Subcutaneous abdominal adipose tissue (tissue), 5 donors: ENCODE measurements at regions not wholly inside any gene's neighbourhood (a gene's known extent, or its start where the extent isn't known, plus 50 kb on each side); places are given as distances from the start of the nearest gene placed in this dataset.

Experiments used
- H3K27ac ChIP-seq: one replicate; pipeline ENCODE4 v1.7.0; 2013; ENCODE audit warnings: low read depth, mild to moderate bottlenecking, inconsistent platforms, low read length, moderate library complexity
- H3K27me3 ChIP-seq, 5 donors: one replicate each; pipeline ENCODE4 v1.7.0; 2013; ENCODE audit warnings: low read length in 5 of 5, inconsistent platforms in 1 of 5; ENCODE audit not compliant: control insufficient read depth in 5 of 5, insufficient read depth in 4 of 5
- H3K36me3 ChIP-seq, 5 donors: one replicate each; pipeline ENCODE4 v1.7.0; 2013; ENCODE audit warnings: low read length in 5 of 5; ENCODE audit not compliant: control insufficient read depth in 5 of 5, insufficient read depth in 5 of 5
- H3K4me1 ChIP-seq, 5 donors: one replicate each; pipeline ENCODE4 v1.7.0; 2013; ENCODE audit warnings: low read length in 5 of 5, mild to moderate bottlenecking in 3 of 5, moderate library complexity in 1 of 5; ENCODE audit not compliant: control insufficient read depth in 5 of 5, insufficient read depth in 5 of 5
- H3K4me3 ChIP-seq, 5 donors: one replicate each; pipeline ENCODE4 v1.7.0; 2013; ENCODE audit warnings: low read length in 5 of 5, low read depth in 1 of 5
- H3K9ac ChIP-seq, 5 donors: one replicate each; pipeline ENCODE4 v1.7.0; 2013; ENCODE audit warnings: low read length in 5 of 5, mild to moderate bottlenecking in 4 of 5, moderate library complexity in 3 of 5
- H3K9me3 ChIP-seq, 5 donors: one replicate each; pipeline ENCODE4 v1.7.0; 2013; ENCODE audit warnings: low read length in 5 of 5; ENCODE audit not compliant: control insufficient read depth in 5 of 5
- donor health status: healthy.
- donor health status: healthy.
- donor health status: healthy.
- donor health status: healthy.
- donor health status: healthy.

DNA sequence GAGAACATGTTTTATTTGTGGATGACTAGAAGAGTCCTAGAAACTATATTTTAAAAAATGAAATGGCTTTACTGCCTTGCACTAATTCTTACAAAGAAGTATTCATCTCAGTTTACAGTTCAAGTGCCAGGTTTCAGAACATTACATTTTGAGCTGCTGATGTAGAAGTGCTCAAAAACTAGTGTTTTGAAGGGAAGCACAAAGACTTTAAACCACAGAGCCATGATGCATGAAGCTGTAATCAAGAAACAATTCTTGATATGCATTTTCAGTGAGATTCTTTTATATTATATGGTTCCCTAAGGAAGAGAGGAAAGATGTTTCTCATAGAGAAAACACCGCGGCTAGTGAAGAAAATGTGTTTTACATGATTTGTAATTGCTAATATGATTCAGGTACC is 1163.0 kb downstream of the RAPGEF2 start:
- Histone ChIP-seq H3K27me3 (no peaks in the 10 kb centered on the region), H3K36me3 (no peaks in the 10 kb centered on the region), H3K4me3 (no peak overlapping the region), H3K9me3 (peaks cover 0 to 8% (median 0%) of the 10 kb centered on the region in 5 donors), H3K27ac (no peak overlapping the region), H3K4me1 (no peaks in the 10 kb centered on the region), H3K9ac (no peak overlapping the region)

DNA sequence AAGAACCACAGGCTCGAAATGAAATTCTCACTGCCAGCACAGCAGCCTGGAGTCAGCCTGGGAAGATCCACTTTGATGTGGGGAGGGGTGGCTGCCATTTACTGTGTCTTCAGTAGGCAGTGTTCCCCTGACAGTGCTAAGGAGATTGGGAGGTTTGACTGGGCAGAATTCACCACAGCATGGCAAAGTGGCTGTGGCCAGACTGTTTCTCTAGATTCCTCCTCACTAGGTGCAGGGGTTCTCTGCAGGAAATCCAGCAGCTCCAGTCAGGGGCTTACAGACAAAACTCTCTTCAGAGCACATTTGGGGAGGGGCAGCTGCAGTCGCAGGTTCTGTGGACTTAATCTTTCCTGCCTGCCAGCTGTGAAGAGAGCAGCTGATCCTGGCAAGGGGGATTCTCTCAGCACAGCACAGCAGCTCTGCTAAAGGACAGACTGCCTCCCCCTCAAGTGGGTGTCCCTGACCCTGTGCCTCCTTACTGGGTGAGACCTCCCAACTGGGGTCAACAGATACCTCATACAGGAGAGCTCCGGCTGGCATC is 1174.0 kb downstream of the RAPGEF2 start:
- Histone ChIP-seq H3K36me3 (no peaks in the 10 kb centered on the region), H3K27ac (no peak overlapping the region), H3K27me3 (no peaks in the 10 kb centered on the region), H3K4me1 (no peaks in the 10 kb centered on the region), H3K9me3 (peaks cover 0 to 34% (median 28%) of the 10 kb centered on the region in 5 donors), H3K9ac (no peak overlapping the region), H3K4me3 (no peak overlapping the region)

DNA sequence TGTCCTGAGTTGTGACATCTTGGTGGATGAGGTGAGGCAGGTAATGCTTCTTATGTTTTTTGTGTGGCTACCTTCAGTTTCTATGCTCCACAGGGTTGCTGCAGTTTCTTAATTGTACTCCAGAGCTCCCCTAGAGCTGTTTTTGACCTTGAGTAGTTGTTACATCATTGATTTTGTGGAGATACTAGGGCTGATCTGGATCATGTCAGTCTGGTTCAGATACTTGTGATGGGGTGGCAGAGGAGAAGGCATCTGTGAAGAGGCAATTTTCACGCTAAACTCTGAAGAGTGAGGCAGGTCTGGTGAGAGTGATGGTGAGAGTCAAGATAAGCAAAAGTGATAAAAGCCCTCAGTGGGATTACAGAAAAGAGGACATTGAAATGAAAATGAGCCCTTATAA is 1180.2 kb downstream of the RAPGEF2 start:
- no peak overlapping the region for H3K4me3 ChIP-seq
- H3K36me3 ChIP-seq = no peaks in the 10 kb centered on the region
- no peaks in the 10 kb centered on the region for H3K27me3 ChIP-seq
- H3K4me1 ChIP-seq = no peaks in the 10 kb centered on the region
- H3K27ac ChIP-seq = no peak overlapping the region
- no peak overlapping the region for H3K9ac ChIP-seq
- peaks cover 0 to 14% (median 4%) of the 10 kb centered on the region in 5 donors for H3K9me3 ChIP-seq

DNA sequence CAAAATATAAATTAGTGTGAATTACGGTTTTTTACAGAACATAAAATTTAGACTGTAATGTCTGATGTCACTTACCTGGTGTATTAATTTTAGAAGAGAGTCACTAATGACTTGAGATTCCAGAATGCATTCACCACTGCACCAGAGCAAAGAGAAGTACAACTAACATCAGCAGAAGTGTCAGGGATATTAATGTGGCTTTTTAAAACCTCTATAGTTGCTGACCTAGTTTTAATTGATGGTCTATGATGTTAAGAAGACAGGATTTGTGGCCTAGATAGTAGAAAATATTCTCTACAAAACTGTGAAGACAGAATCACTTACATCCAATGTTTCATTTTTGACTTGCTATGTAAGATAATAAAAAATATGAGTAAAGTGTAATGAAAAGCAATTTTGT is 1181.6 kb downstream of the RAPGEF2 start:
- no peak overlapping the region for H3K4me3 ChIP-seq
- no peak overlapping the region for H3K27ac ChIP-seq
- no peaks in the 10 kb centered on the region for H3K36me3 ChIP-seq
- no peaks in the 10 kb centered on the region for H3K27me3 ChIP-seq
- H3K4me1 ChIP-seq = no peaks in the 10 kb centered on the region
- H3K9ac ChIP-seq = no peak overlapping the region
- H3K9me3 ChIP-seq = peaks cover 0 to 11% (median 4%) of the 10 kb centered on the region in 5 donors

DNA sequence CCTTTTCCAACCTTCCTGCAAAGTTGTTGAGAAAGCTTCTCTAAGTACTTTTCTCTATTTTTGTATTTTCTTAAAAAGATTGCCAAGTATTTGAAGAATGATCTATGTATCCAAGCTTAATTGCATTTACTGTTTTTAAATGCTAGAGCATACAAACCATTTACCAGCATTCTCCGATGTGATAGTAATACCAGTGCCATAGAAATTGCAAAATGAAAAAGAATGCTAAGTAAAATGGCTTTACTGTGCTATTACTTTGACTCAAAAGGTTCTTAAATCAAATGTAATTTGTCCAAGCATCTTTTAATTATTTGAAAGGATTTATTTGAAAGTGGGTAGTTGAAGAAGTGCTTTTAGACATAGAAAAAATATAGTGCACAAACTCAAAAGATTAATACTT is 1183.2 kb downstream of the RAPGEF2 start:
- H3K4me1 ChIP-seq = no peaks in the 10 kb centered on the region
- H3K4me3 ChIP-seq = no peak overlapping the region
- no peaks in the 10 kb centered on the region for H3K36me3 ChIP-seq
- H3K9ac ChIP-seq = no peak overlapping the region
- H3K27me3 ChIP-seq = no peaks in the 10 kb centered on the region
- H3K9me3 ChIP-seq = peaks cover 0 to 9% (median 0%) of the 10 kb centered on the region in 5 donors
- no peak overlapping the region for H3K27ac ChIP-seq

- Histone ChIP-seq H3K27me3 (no peaks in the 10 kb centered on the region), H3K36me3 (no peaks in the 10 kb centered on the region), H3K9me3 (no peaks in the 10 kb centered on the region), H3K4me1 (no peaks in the 10 kb centered on the region), H3K27ac (no peak overlapping the region), H3K4me3 (no peak overlapping the region), H3K9ac (no peak overlapping the region)
These were observed 1193.6 kb downstream of the RAPGEF2 start for GRCh38 chr4:160296476-160296875.

GRCh38 chr4:160299177-160299576 is 1196.3 kb downstream of the RAPGEF2 start:
- no peaks in the 10 kb centered on the region for H3K4me1 ChIP-seq
- H3K27me3 ChIP-seq = no peaks in the 10 kb centered on the region

DNA sequence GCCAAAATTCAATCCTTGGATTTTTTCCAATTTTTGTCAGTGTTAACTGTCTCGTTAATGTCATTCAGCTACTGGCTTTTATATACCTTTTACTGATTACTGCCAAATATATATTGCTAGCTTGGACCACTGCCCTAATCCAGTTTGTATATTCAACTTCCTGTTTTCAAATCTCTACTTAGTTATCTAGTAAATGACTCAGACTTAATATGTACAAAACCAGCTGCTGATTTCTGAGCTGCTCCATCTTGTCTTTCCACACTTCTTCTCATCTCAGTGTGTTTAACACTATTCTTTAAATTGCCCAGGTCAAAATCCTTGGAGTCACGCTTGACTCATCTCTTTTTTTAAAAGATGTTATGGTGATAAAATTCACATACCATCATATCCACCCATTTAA is 1196.7 kb downstream of the RAPGEF2 start:
- Histone ChIP-seq H3K4me3 (no peak overlapping the region), H3K9me3 (no peaks in the 10 kb centered on the region), H3K36me3 (no peaks in the 10 kb centered on the region), H3K9ac (no peak overlapping the region), H3K4me1 (no peaks in the 10 kb centered on the region), H3K27ac (no peak overlapping the region), H3K27me3 (no peaks in the 10 kb centered on the region)

More at GRCh38 chr4:160299177-160299576, 1196.3 kb downstream of the RAPGEF2 start:
- Histone ChIP-seq H3K36me3 (no peaks in the 10 kb centered on the region), H3K9ac (no peak overlapping the region), H3K27ac (no peak overlapping the region), H3K4me3 (no peak overlapping the region), H3K9me3 (no peaks in the 10 kb centered on the region)

GRCh38 chr4:160316036-160316435 is 1213.2 kb downstream of the RAPGEF2 start:
- no peaks in the 10 kb centered on the region for H3K27me3 ChIP-seq
- H3K4me3 ChIP-seq = no peak overlapping the region
- no peak overlapping the region for H3K27ac ChIP-seq
- no peaks in the 10 kb centered on the region for H3K36me3 ChIP-seq
- no peak overlapping the region for H3K9ac ChIP-seq
- H3K4me1 ChIP-seq = no peaks in the 10 kb centered on the region
- peaks cover 0 to 2% (median 0%) of the 10 kb centered on the region in 5 donors for H3K9me3 ChIP-seq

DNA sequence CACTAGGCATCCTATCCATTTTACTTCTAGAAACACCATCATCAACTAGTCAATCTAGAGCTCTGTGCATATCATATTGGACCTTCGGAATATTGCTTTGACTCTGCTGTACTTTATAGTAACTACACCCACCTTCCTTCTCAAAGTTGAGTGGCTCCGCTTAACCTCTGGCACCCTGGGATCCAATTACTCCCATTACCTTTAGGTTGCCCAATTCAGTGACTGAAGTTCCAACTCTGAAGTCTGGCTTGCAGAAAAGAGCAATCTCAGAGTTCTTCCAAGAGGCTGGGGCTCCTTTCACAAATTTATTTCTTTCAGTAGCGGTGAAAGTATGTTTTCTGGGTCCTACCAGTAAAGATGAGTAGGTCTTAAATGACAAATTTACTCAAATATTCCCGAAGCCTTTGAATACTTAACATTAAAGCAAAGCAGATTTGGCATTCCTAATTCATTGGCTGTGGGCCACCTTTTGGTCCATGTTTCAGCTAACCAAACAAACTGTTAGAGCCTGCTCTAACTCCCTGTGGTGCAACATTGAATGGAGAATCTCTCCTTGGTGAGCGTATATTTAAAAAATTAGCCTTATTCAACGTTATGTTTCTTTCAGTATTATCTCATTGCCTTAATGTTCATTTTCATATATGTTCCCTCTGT is 1215.8 kb downstream of the RAPGEF2 start:
- Histone ChIP-seq H3K9me3 (peaks cover 0 to 2% (median 0%) of the 10 kb centered on the region in 5 donors), H3K27me3 (no peaks in the 10 kb centered on the region), H3K27ac (no peak overlapping the region), H3K36me3 (no peaks in the 10 kb centered on the region), H3K4me3 (no peak overlapping the region), H3K9ac (no peak overlapping the region), H3K4me1 (no peaks in the 10 kb centered on the region)
